Muscle of leg (tissue), 3 donors: ENCODE measurements at regions not wholly inside any gene's neighbourhood (a gene's known extent, or its start where the extent isn't known, plus 50 kb on each side); places are given as distances from the start of the nearest gene placed in this dataset.
"Not testable (repeated sequence)": the region's sequence is repeated elsewhere in the genome, so short reads cannot be mapped to it uniquely, and the experiment has no call there.

ENCODE experiments used
- DNase-seq: peaks from one replicate; pipeline ENCODE4 v3.0.0; 2013
- H3K27ac ChIP-seq: one replicate; pipeline ENCODE4 v1.5.1; 2013; ENCODE audit warnings: mild to moderate bottlenecking, low read length, control low read depth
- H3K27me3 ChIP-seq: one replicate; pipeline ENCODE4 v1.6.1; 2013; ENCODE audit warnings: low read length; ENCODE audit not compliant: control insufficient read depth, insufficient read depth
- H3K36me3 ChIP-seq: one replicate; pipeline ENCODE4 v1.6.1; 2013; ENCODE audit warnings: low read length; ENCODE audit not compliant: control insufficient read depth, insufficient read depth
- H3K4me1 ChIP-seq: one replicate; pipeline ENCODE4 v1.6.1; 2013; ENCODE audit warnings: low read length; ENCODE audit not compliant: control insufficient read depth, insufficient read depth
- H3K4me3 ChIP-seq: one replicate; pipeline ENCODE4 v1.5.1; 2013; ENCODE audit warnings: low read length, control low read depth
- H3K9me3 ChIP-seq: replicated peaks from 2 replicates; pipeline ENCODE4 v1.6.1; 2013; ENCODE audit warnings: low read depth, low read length; ENCODE audit not compliant: control insufficient read depth
- WGBS: methylation state at CpG from one replicate; pipeline ENCODE4 v1.1.5; 2013; ENCODE audit warnings: missing lambda C conversion rate; ENCODE audit not compliant: insufficient coverage; 5-methylcytosine and 5-hydroxymethylcytosine counted together

DNA sequence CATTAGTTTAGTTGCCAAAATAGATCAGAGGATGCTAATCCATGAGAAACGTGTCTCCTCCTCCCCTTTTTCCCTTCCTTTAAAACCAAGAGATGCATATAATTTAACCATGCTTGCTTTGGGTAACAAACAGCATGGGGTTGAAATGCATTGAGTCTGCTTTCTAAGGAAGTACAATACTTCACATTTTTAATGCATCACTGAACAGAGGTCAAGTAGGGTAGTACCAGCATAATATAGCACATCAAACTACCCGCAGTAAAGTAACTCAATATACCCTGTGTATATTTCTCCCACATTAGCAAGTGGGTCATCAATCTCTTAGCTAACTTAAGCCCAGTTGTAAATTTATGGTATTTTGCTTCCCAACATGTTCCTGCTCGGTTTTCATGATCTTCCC lies 239.3 kb upstream of the SEMA3C start:
- Histone ChIP-seq H3K9me3 (no peaks in the 10 kb centered on the region), H3K4me3 (no peak overlapping the region), H3K27ac (no peak overlapping the region), H3K27me3 (no peaks in the 10 kb centered on the region), H3K4me1 (no peaks in the 10 kb centered on the region), H3K36me3 (no peaks in the 10 kb centered on the region)
- no peak for DNase-seq
- WGBS: no CpG with 5 or more reads among the region's 3 CpGs

GRCh38 chr7:81155654-81156373 lies 237.0 kb upstream of the SEMA3C start:
- peaks cover 4% of the 10 kb centered on the region for H3K4me1 ChIP-seq
- no peak overlapping the region for H3K27ac ChIP-seq
- DNase-seq: no peak
- H3K9me3 ChIP-seq: no peaks in the 10 kb centered on the region
- no peaks in the 10 kb centered on the region for H3K27me3 ChIP-seq
- H3K4me3 ChIP-seq: no peak overlapping the region
- no peaks in the 10 kb centered on the region for H3K36me3 ChIP-seq
- no CpG with 5 or more reads among the region's 4 CpGs for WGBS

- H3K36me3 ChIP-seq: no peaks in the 10 kb centered on the region
- no peak overlapping the region for H3K27ac ChIP-seq
- no peaks in the 10 kb centered on the region for H3K27me3 ChIP-seq
- WGBS: 100% methylated on average over 1 of the region's 1 CpG
- no peak for DNase-seq
- H3K4me3 ChIP-seq: no peak overlapping the region
- H3K9me3 ChIP-seq: no peaks in the 10 kb centered on the region
- peaks cover 5% of the 10 kb centered on the region for H3K4me1 ChIP-seq
These were observed 235.7 kb upstream of the SEMA3C start for GRCh38 chr7:81154565-81154964.

DNA sequence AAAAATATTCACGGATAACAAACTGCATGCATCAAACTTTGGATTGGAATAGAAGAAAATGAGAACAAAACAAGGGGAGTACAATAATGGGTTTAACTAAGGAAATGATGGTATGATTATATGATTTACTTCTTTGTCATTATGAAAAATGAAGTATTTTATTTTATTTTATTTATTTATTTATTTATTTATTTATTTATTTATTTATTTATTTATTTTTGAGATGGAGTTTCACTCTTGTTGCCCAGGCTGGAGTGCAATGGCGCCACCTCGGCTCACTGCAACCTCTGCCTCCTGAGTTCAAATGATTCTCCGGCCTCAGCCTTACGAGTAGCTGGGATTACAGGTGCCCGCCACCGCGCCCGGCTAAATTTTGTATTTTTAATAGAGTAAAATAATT lies 234.1 kb upstream of the SEMA3C start:
- not testable (repeated sequence) for H3K4me1 ChIP-seq, DNase-seq, H3K27ac ChIP-seq, H3K36me3 ChIP-seq, H3K4me3 ChIP-seq, H3K9me3 ChIP-seq, H3K27me3 ChIP-seq
- no CpG with 5 or more reads among the region's 9 CpGs for WGBS

DNA sequence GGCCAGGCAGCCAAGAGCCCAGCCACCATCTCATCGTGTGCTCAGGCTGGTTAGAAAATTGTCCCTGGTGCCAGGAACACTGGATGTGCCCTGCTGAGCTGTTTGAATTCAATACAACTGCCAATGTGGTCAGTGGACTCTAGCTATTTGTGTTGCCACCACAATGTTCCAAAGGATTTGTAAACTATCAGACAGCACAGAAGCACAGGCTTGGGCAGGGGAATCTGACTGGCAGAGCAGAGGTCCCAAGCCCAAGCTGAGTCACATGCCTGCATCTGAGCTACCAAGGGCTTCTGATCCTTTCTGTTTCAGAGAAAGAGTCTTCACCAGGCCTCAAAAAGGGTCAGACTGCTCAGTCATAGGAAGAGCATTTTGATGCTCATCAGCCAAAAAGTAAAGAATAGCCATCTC lies 232.1 kb upstream of the SEMA3C start:
- no peaks in the 10 kb centered on the region for H3K9me3 ChIP-seq
- no peak overlapping the region for H3K4me3 ChIP-seq
- peaks cover 5% of the 10 kb centered on the region for H3K4me1 ChIP-seq
- H3K27me3 ChIP-seq: no peaks in the 10 kb centered on the region
- H3K36me3 ChIP-seq: no peaks in the 10 kb centered on the region
- DNase-seq: peak; percentile 43
- peak overlapping the region; percentile 25 for H3K27ac ChIP-seq
- WGBS: 44% methylated on average over 1 of the region's 1 CpG

DNA sequence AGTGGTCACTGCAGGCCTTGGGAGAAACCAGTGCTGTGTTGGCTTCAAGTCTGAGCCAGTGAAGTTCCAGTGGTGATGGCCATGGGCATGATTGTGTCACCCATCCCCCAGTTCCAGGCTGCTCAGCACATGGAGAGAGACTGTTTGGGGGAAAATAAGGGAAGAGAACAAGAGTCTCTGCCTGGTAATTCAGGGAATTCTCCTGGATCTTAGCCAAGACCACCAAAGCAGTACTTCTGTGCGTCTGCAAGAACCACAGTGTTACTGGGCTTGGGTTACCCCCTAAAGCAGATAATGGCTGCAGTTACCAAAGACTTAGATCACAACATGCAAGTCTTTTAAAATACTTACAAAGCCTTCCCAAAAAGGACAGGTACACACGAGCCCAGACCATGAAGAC lies 225.0 kb upstream of the SEMA3C start:
- Histone ChIP-seq H3K36me3 (no peaks in the 10 kb centered on the region), H3K27ac (no peak overlapping the region), H3K9me3 (no peaks in the 10 kb centered on the region), H3K4me1 (peaks cover 7% of the 10 kb centered on the region), H3K4me3 (no peak overlapping the region), H3K27me3 (no peaks in the 10 kb centered on the region)
- DNase-seq: no peak
- 50% methylated on average over 1 of the region's 2 CpGs for WGBS

GRCh38 chr7:81141257-81142205 lies 222.7 kb upstream of the SEMA3C start:
- H3K4me1 ChIP-seq, H3K4me3 ChIP-seq, H3K9me3 ChIP-seq, H3K27me3 ChIP-seq, H3K36me3 ChIP-seq: not testable (repeated sequence)
- peak overlapping the region; percentile 88 for H3K27ac ChIP-seq
- peak; percentile 40 for DNase-seq
- 98% methylated on average over 35 of the region's 45 CpGs for WGBS

GRCh38 chr7:81140775-81141174 lies 221.9 kb upstream of the SEMA3C start:
- Histone ChIP-seq H3K4me1 (peaks cover 7% of the 10 kb centered on the region), H3K27ac (peak overlapping the region; percentile 88), H3K9me3 (peaks cover 4% of the 10 kb centered on the region), H3K4me3 (no peak overlapping the region), H3K27me3 (no peaks in the 10 kb centered on the region), H3K36me3 (no peaks in the 10 kb centered on the region)
- 51% methylated on average over 2 of the region's 3 CpGs for WGBS
- no peak for DNase-seq

GRCh38 chr7:81140252-81140651 lies 221.4 kb upstream of the SEMA3C start:
- Histone ChIP-seq H3K27me3 (no peaks in the 10 kb centered on the region), H3K27ac (peak overlapping the region; percentile 88), H3K4me1 (peaks cover 7% of the 10 kb centered on the region), H3K36me3 (no peaks in the 10 kb centered on the region), H3K9me3 (peaks cover 4% of the 10 kb centered on the region), H3K4me3 (no peak overlapping the region)
- 27% methylated on average over 2 of the region's 2 CpGs for WGBS
- peak; percentile 98 for DNase-seq

- H3K4me3 ChIP-seq: no peak overlapping the region
- peaks cover 4% of the 10 kb centered on the region for H3K9me3 ChIP-seq
- peak overlapping the region; percentile 88 for H3K27ac ChIP-seq
- WGBS: no CpG with 5 or more reads among the region's 1 CpG
- H3K36me3 ChIP-seq: no peaks in the 10 kb centered on the region
- no peaks in the 10 kb centered on the region for H3K27me3 ChIP-seq
- H3K4me1 ChIP-seq: peaks cover 7% of the 10 kb centered on the region
- DNase-seq: peak; percentile 41
These were observed 220.0 kb upstream of the SEMA3C start for GRCh38 chr7:81138870-81139269.
